Ovary (tissue), 7 donors: ENCODE measurements at regions not wholly inside any gene's neighbourhood (a gene's known extent, or its start where the extent isn't known, plus 50 kb on each side); places are given as distances from the start of the nearest gene placed in this dataset.
"Not testable (repeated sequence)": the region's sequence is repeated elsewhere in the genome, so short reads cannot be mapped to it uniquely, and the experiment has no call there.

Experiments used
- DNase-seq, 5 donors: peaks; one replicate each; pipeline ENCODE4 v3.0.0-alpha.2; 2019 to 2020
- H3K27ac ChIP-seq, 2 donors: fragments of 200-600 bp; one replicate each; pipeline versions ENCODE4 v1.5.1 to v1.8.0; 2019 to 2022
- H3K27me3 ChIP-seq: fragments of 200-600 bp; one replicate; pipeline ENCODE4 v1.8.0; 2022
- H3K36me3 ChIP-seq: fragments of 200-600 bp; sonication (generic); one replicate; pipeline ENCODE4 v1.5.1; 2019
- H3K4me1 ChIP-seq: one replicate; pipeline ENCODE4 v1.8.1; 2013; ENCODE audit warnings: mild to moderate bottlenecking, moderate library complexity; ENCODE audit not compliant: insufficient read depth
- H3K4me3 ChIP-seq: fragments of 200-600 bp; sonication (generic); one replicate; pipeline ENCODE4 v1.5.1; 2017
- H3K9me3 ChIP-seq, 2 donors: fragments of 200-600 bp in 1 of 2; sonication (generic) in 1 of 2; one replicate each; pipeline versions ENCODE4 v1.5.1 to v1.8.1; 2013 to 2019; ENCODE audit warnings: mild to moderate bottlenecking in 1 of 2, moderate library complexity in 1 of 2
- CTCF ChIP-seq, 3 donors: fragments of 450-650 bp in 2 of 3; fragments of 200-600 bp in 1 of 3; IDR thresholded peaks; one replicate each; pipeline versions ENCODE4 v1.5.1 to v1.8.0; 2016 to 2022; ENCODE audit warnings: antibody characterized with exemption in 3 of 3, mild to moderate bottlenecking in 1 of 3
- EP300 ChIP-seq: sonication (generic); formaldehyde crosslinking; IDR thresholded peaks from one replicate; pipeline ENCODE4 v1.6.1; 2017; ENCODE audit warnings: antibody characterized with exemption
- POLR2A ChIP-seq: fragments of 450-650 bp; IDR thresholded peaks from one replicate; pipeline ENCODE4 v1.6.1; 2017; ENCODE audit warnings: antibody characterized with exemption, mild to moderate bottlenecking, moderate library complexity
- WGBS, 3 donors: extraction: QIAGEN DNeasy Blood & Tissue Kit in 1 of 3; methylation state at CpG; one replicate each; pipeline versions ENCODE4 v1.1.5 to v1.1.7; 2013 to 2017; 5-methylcytosine and 5-hydroxymethylcytosine counted together
- intact Hi-C, 4 donors: fragments of 100-400 bp; cut with DNase I; formaldehyde crosslinking; loops; one replicate each; pipeline versions ENCODE4 v1.11.0 to v1.15.1; 2022 to 2023
- donor health status: DM: no; HTN: no; CAD: no; lungs with moderate emphysema.
- donor health status: DM: no; HTN: no; CAD: no.
- donor health status: Bipolar disorder and iron deficiency.
- donor health status: DM: no; HTN: no; CAD: no.
- donor health status: DM: yes; HTN: yes; CAD: no.

- no peak for DNase-seq
- TF ChIP-seq EP300 (no peak), CTCF (IDR thresholded peaks at IDR 0.05) (no peak), POLR2A (no peak)
- Histone ChIP-seq H3K4me3 (no peak overlapping the region), H3K27me3 (no peaks in the 10 kb centered on the region), H3K9me3 (no peaks in the 10 kb centered on the region), H3K4me1 (no peaks in the 10 kb centered on the region), H3K36me3 (no peaks in the 10 kb centered on the region), H3K27ac (no peak overlapping the region)
- intact Hi-C loops: no loop called here
- 54 to 71% (median 63%) methylated on average over 15 of the region's 15 CpGs for WGBS, 3 donors
Measured at GRCh38 chr11:129709801-129710398, 105.7 kb upstream of the TMEM45B start.

DNA sequence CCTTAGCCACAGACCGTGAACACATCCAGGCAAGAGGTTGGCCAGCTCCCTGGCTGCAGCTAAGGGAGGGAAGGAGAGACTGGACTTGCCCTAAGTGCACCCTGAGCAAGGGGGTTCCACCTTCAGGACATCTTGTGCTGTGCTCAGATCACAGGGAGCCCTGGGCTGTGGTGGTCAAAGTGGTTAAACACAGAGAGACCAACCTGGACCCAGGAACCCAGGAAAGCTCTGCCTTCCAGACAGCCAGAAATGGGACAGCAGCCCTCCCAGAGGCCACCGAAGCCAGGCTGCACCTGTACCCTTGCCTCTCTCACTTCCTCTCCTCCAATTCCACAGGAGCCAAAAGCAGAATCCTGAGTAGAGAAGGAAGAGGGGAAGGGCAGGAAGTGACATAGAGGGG, 105.2 kb upstream of the TMEM45B start:
- TF ChIP-seq POLR2A: no peak
- no peak for TF ChIP-seq CTCF (IDR thresholded peaks at IDR 0.05)
- Histone ChIP-seq H3K4me1 (no peaks in the 10 kb centered on the region), H3K9me3 (no peaks in the 10 kb centered on the region), H3K27me3 (no peaks in the 10 kb centered on the region), H3K36me3 (no peaks in the 10 kb centered on the region), H3K27ac (no peak overlapping the region), H3K4me3 (no peak overlapping the region)
- WGBS, 3 donors: 67 to 78% (median 69%) methylated on average over 2 of the region's 2 CpGs
- intact Hi-C loops: no loop called here
- no peak for DNase-seq

DNA sequence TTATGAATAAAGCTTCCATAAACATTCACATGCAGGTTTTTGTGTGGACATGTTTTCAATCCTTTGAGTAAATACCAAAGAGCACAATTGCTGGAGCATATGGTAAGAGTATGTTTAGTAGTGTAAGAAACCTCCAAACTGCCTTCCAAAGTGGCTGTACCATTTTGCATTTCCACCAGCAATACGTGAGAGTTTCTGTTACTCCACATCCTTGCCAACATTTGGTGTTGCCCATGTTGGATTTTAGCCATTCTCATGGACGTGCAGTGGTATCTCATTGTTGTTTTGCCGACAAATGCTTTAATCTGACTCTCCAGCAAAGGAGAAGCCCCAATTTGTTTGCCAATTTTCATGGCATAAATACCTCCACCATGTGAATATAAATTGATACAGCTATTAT, 103.9 kb upstream of the TMEM45B start:
- Histone ChIP-seq H3K9me3 (no peaks in the 10 kb centered on the region), H3K4me3 (no peak overlapping the region), H3K36me3 (no peaks in the 10 kb centered on the region), H3K27ac (no peak overlapping the region), H3K27me3 (no peaks in the 10 kb centered on the region), H3K4me1 (no peaks in the 10 kb centered on the region)
- no peak for DNase-seq
- intact Hi-C loops: no loop called here
- WGBS, 3 donors: 69 to 75% (median 72%) methylated on average over 3 of the region's 3 CpGs
- TF ChIP-seq CTCF (IDR thresholded peaks at IDR 0.05) (no peak), EP300 (no peak), POLR2A (no peak)

- H3K36me3 ChIP-seq, H3K27me3 ChIP-seq, H3K9me3 ChIP-seq, H3K27ac ChIP-seq, H3K4me1 ChIP-seq, DNase-seq, intact Hi-C loops, H3K4me3 ChIP-seq: not testable (repeated sequence)
- WGBS, 3 donors: 91% methylated on average over 25 of the region's 25 CpGs
Measured at GRCh38 chr11:129712486-129713240, 103.0 kb upstream of the TMEM45B start.

DNA sequence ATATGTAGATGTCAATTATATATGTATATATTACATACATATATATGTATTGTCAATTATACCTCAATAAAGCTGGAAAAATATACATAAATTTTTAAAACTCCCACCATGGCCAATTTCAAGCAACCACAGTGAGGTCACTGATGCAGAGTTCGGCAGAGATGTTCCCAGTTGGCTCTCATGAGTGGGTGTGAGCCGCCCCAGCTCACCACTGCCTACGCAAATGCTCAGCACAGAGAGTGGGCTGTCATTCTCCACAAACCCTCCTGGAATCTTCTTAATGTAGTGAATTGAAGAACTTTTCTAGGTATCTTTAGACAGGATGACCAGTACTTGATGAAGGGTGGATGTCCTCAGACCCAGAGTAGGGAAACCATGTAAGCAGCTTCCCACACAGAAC, 96.6 kb upstream of the TMEM45B start:
- Histone ChIP-seq H3K4me3 (no peak overlapping the region), H3K27ac (no peak overlapping the region), H3K36me3 (no peaks in the 10 kb centered on the region), H3K4me1 (no peaks in the 10 kb centered on the region), H3K27me3 (no peaks in the 10 kb centered on the region), H3K9me3 (no peaks in the 10 kb centered on the region)
- TF ChIP-seq POLR2A (no peak), EP300 (no peak), CTCF (IDR thresholded peaks at IDR 0.05) (no peak)
- intact Hi-C loops: no loop called here
- 88 to 91% (median 90%) methylated on average over 3 of the region's 3 CpGs for WGBS, 3 donors
- DNase-seq: no peak
